ENCODE measurements at regions not wholly inside any gene's neighbourhood (a gene's known extent, or its start where the extent isn't known, plus 50 kb on each side); places are given as distances from the start of the nearest gene placed in this dataset.
"Not testable (repeated sequence)": the region's sequence is repeated elsewhere in the genome, so short reads cannot be mapped to it uniquely, and the experiment has no call there.

GRCh38 chr11:130526846-130527245 is 78.4 kb downstream of the ADAMTS15 start:
- DNase-seq, result no peak

- DNase-seq, result no peak
Observed at GRCh38 chr11:130527636-130528297, 79.3 kb downstream of the ADAMTS15 start.

- DNase-seq, result no peak
Observed at GRCh38 chr11:130528298-130529261, 80.1 kb downstream of the ADAMTS15 start.

- DNase-seq, result no peak
Observed at GRCh38 chr11:130529366-130529765, 80.9 kb downstream of the ADAMTS15 start.

GRCh38 chr11:130531061-130531460 is 82.6 kb downstream of the ADAMTS15 start:
- no peak for DNase-seq

GRCh38 chr11:130533113-130533798 is 84.8 kb downstream of the ADAMTS15 start:
- DNase-seq, result no peak

- no peak for DNase-seq
Observed at GRCh38 chr11:130533871-130534270, 85.4 kb downstream of the ADAMTS15 start.

- DNase-seq, result no peak
Observed at GRCh38 chr11:130534551-130534950, 86.1 kb downstream of the ADAMTS15 start.

- no peak for DNase-seq
Observed at GRCh38 chr11:130535520-130535919, 87.1 kb downstream of the ADAMTS15 start.

- no peak for DNase-seq
Observed at GRCh38 chr11:130536106-130537040, 87.9 kb downstream of the ADAMTS15 start.

GRCh38 chr11:130539680-130540079 is 91.2 kb downstream of the ADAMTS15 start:
- DNase-seq, result not testable (repeated sequence)

GRCh38 chr11:130544266-130544665 is 95.8 kb downstream of the ADAMTS15 start:
- no peak for DNase-seq

GRCh38 chr11:130545449-130546072 is 97.1 kb downstream of the ADAMTS15 start:
- DNase-seq, result no peak

GRCh38 chr11:130546438-130546837 is 98.0 kb downstream of the ADAMTS15 start:
- no peak for DNase-seq

- no peak for DNase-seq
Observed at GRCh38 chr11:130546901-130547694, 98.7 kb downstream of the ADAMTS15 start.

GRCh38 chr11:130547761-130548490 is 99.5 kb downstream of the ADAMTS15 start:
- no peak for DNase-seq

GRCh38 chr11:130548491-130548833 is 100.0 kb downstream of the ADAMTS15 start:
- no peak for DNase-seq

- DNase-seq, result no peak
Observed at GRCh38 chr11:130549393-130549999, 101.1 kb downstream of the ADAMTS15 start.

- DNase-seq, result no peak
Observed at GRCh38 chr11:130550150-130550549, 101.7 kb downstream of the ADAMTS15 start.

- DNase-seq, result no peak
Observed at GRCh38 chr11:130550984-130551383, 102.5 kb downstream of the ADAMTS15 start.

Measured in DMS153 (cell line).